OCI-LY7 (cell line): ENCODE measurements at regions not wholly inside any gene's neighbourhood (a gene's known extent, or its start where the extent isn't known, plus 50 kb on each side); places are given as distances from the start of the nearest gene placed in this dataset.

Source experiments
- BruUV-seq: library from RNA; stranded (reverse); fragments of 400-500 nt; replicated peaks from 2 replicates; lab custom pipeline; 2021; lab: Mats Ljungman, UMichigan
- CTCF ChIA-PET: fragments of 300-600 bp; sonication (Branson Sonifier 250); formaldehyde crosslinking; loops from one replicate; lab custom pipeline; 2022; ENCODE audit warnings: antibody characterized with exemption; ENCODE audit not compliant: unreplicated experiment; lab: Charles Lee
- POLR2A ChIA-PET: fragments of 300-600 bp; sonication (Branson Sonifier 250); formaldehyde crosslinking; loops from one replicate; lab custom pipeline; 2022; ENCODE audit warnings: antibody characterized with exemption; lab: Charles Lee
- DNase-seq: peaks from one replicate; pipeline ENCODE4 v3.0.0-alpha.2; 2015; ENCODE audit warnings: low spot score
- H2AFZ ChIP-seq: fragments of 200-600 bp; sonication (generic), shearing (Covaris generic); 2 replicates; pipeline ENCODE4 v1.6.1; 2014; ENCODE audit warnings: mild to moderate bottlenecking, antibody characterized with exemption, low read length, moderate library complexity
- H3K27ac ChIP-seq: fragments of 200-600 bp; sonication (generic); 2 replicates; pipeline ENCODE4 v1.5.1; 2014; ENCODE audit warnings: mixed run types, low read depth, mild to moderate bottlenecking, moderate library complexity, low read length, inconsistent platforms; ENCODE audit not compliant: poor library complexity, severe bottlenecking
- H3K36me3 ChIP-seq: fragments of 200-600 bp; sonication (generic); 2 replicates; pipeline ENCODE4 v1.6.1; 2014; ENCODE audit warnings: mild to moderate bottlenecking, antibody characterized with exemption, low read length, moderate library complexity, mixed read lengths; ENCODE audit not compliant: insufficient read depth
- H3K4me1 ChIP-seq: fragments of 200-600 bp; sonication (generic); 2 replicates; pipeline ENCODE4 v1.5.1; 2014; ENCODE audit warnings: mild to moderate bottlenecking, low read length; ENCODE audit not compliant: insufficient read depth, poor library complexity, severe bottlenecking
- H3K4me2 ChIP-seq: fragments of 200-600 bp; sonication (generic); 2 replicates; pipeline ENCODE4 v1.6.1; 2014; ENCODE audit warnings: mild to moderate bottlenecking, low read length
- H3K4me3 ChIP-seq: fragments of 200-600 bp; sonication (generic); 2 replicates; pipeline ENCODE4 v1.5.1; 2014; ENCODE audit warnings: mild to moderate bottlenecking, low read depth, low read length; ENCODE audit not compliant: poor library complexity, severe bottlenecking
- H3K79me2 ChIP-seq: fragments of 200-600 bp; sonication (generic); 2 replicates; pipeline ENCODE4 v1.6.1; 2016; ENCODE audit warnings: low read depth, mild to moderate bottlenecking, low read length, moderate library complexity, mixed read lengths; ENCODE audit not compliant: insufficient read depth
- H3K9me2 ChIP-seq: fragments of 200-600 bp; sonication (generic); 2 replicates; pipeline ENCODE4 v1.6.1; 2016; ENCODE audit warnings: mild to moderate bottlenecking, low read length, mixed read lengths; ENCODE audit not compliant: insufficient read depth
- H3K9me3 ChIP-seq: fragments of 200-600 bp; sonication (generic); 2 replicates; pipeline ENCODE4 v1.6.1; 2014; ENCODE audit warnings: mild to moderate bottlenecking, mixed run types, low read length, mixed read lengths
- H4K20me1 ChIP-seq: fragments of 200-600 bp; sonication (generic); 2 replicates; pipeline ENCODE4 v1.6.1; 2014; ENCODE audit warnings: mild to moderate bottlenecking, antibody characterized with exemption, low read length, moderate library complexity, mixed read lengths; ENCODE audit not compliant: insufficient read depth
- EZH2phosphoT487 ChIP-seq: fragments of 200-600 bp; sonication (generic); IDR thresholded peaks from 2 replicates; pipeline ENCODE4 v1.6.1; 2018; ENCODE audit warnings: low read depth, borderline replicate concordance, mild to moderate bottlenecking, mixed run types, antibody characterized with exemption, low read length, moderate library complexity, mixed read lengths
- intact Hi-C: fragments of 100-400 bp; cut with micrococcal nuclease; formaldehyde crosslinking; loops from one replicate; pipeline ENCODE4 v1.10.0; 2022; ENCODE audit not compliant: unreplicated experiment
- TF ChIP-seq, protein P1 (sequence below): fragments of 200-600 bp; sonication (generic); conservative IDR thresholded peaks from 2 replicates; pipeline ENCODE4 v1.5.1; 2014; ENCODE audit warnings: mild to moderate bottlenecking, antibody characterized with exemption, low read length, moderate library complexity, mixed read lengths

GRCh38 chr13:72534951-72535640, 192.3 kb downstream of the MZT1 start:
- Histone ChIP-seq H3K4me1 (no peaks in the 10 kb centered on the region), H4K20me1 (no peaks in the 10 kb centered on the region), H2AFZ (no peak overlapping the region), H3K27ac (no peak overlapping the region), H3K4me3 (no peak overlapping the region), H3K9me3 (no peaks in the 10 kb centered on the region), H3K79me2 (no peaks in the 10 kb centered on the region), H3K4me2 (no peak overlapping the region), H3K9me2 (no peaks in the 10 kb centered on the region), H3K36me3 (no peaks in the 10 kb centered on the region)
- no TSS peak for BruUV-seq
- ChIA-PET CTCF (no interaction called here), POLR2A (no interaction called here)
- TF ChIP-seq EZH2phosphoT487, result no peak
- TF ChIP-seq, protein P1, sequence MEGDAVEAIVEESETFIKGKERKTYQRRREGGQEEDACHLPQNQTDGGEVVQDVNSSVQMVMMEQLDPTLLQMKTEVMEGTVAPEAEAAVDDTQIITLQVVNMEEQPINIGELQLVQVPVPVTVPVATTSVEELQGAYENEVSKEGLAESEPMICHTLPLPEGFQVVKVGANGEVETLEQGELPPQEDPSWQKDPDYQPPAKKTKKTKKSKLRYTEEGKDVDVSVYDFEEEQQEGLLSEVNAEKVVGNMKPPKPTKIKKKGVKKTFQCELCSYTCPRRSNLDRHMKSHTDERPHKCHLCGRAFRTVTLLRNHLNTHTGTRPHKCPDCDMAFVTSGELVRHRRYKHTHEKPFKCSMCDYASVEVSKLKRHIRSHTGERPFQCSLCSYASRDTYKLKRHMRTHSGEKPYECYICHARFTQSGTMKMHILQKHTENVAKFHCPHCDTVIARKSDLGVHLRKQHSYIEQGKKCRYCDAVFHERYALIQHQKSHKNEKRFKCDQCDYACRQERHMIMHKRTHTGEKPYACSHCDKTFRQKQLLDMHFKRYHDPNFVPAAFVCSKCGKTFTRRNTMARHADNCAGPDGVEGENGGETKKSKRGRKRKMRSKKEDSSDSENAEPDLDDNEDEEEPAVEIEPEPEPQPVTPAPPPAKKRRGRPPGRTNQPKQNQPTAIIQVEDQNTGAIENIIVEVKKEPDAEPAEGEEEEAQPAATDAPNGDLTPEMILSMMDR, result no peak
- DNase-seq, result no peak
- intact Hi-C loops, result no loop called here

DNA sequence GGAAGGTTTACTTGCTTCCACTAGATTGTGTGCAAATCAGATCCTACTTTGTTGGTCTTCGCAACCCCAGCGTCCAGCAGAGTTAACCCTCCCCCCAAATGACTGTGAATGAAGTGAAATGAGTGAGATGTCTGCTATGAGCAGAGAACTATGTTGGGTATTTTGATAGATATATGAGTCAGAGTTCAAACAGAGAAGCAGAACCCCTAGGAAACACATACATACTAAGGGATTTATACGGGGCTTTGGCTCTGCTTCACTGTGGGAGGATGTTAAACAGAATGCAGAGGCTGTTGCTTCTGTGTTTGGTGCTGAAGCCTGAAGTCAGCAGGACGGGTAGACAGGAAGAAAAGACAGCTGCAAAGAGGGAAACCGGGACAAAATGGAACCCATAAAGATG, 197.0 kb downstream of the MZT1 start:
- H3K27ac ChIP-seq, result no peak overlapping the region
- CTCF ChIA-PET, result no interaction called here
- DNase-seq, result no peak

GRCh38 chr13:72527333-72527732, 200.1 kb downstream of the MZT1 start:
- Histone ChIP-seq H3K36me3 (no peaks in the 10 kb centered on the region), H4K20me1 (no peaks in the 10 kb centered on the region), H3K9me2 (no peaks in the 10 kb centered on the region), H3K79me2 (no peaks in the 10 kb centered on the region), H3K4me3 (no peak overlapping the region), H3K4me2 (no peak overlapping the region), H3K4me1 (no peaks in the 10 kb centered on the region), H3K9me3 (no peaks in the 10 kb centered on the region), H3K27ac (no peak overlapping the region), H2AFZ (no peak overlapping the region)
- no peak for TF ChIP-seq EZH2phosphoT487
- TF ChIP-seq, protein P1, result no peak
- POLR2A ChIA-PET, result no interaction called here
- BruUV-seq, result no TSS peak
- DNase-seq, result no peak
- CTCF ChIA-PET, result no interaction called here
- intact Hi-C loops, result no loop called here

More for the DNA sequence above, 197.0 kb downstream of the MZT1 start:
- Histone ChIP-seq H3K4me2 (no peak overlapping the region), H3K9me2 (no peaks in the 10 kb centered on the region), H2AFZ (no peak overlapping the region), H3K4me3 (no peak overlapping the region), H4K20me1 (no peaks in the 10 kb centered on the region), H3K4me1 (no peaks in the 10 kb centered on the region), H3K36me3 (no peaks in the 10 kb centered on the region), H3K9me3 (no peaks in the 10 kb centered on the region), H3K79me2 (no peaks in the 10 kb centered on the region)
- intact Hi-C loops, result no loop called here
- no peak for TF ChIP-seq EZH2phosphoT487
- TF ChIP-seq, protein P1, result no peak
- no TSS peak for BruUV-seq
- POLR2A ChIA-PET, result no interaction called here
